Neural cell (in vitro differentiated cells): ENCODE measurements at regions not wholly inside any gene's neighbourhood (a gene's known extent, or its start where the extent isn't known, plus 50 kb on each side); places are given as distances from the start of the nearest gene placed in this dataset.

Source experiments
- H2AFZ ChIP-seq: fragments of 200-600, 300-800 bp; sonication (generic), shearing (Covaris generic); 2 replicates; pipeline ENCODE4 v1.6.0; 2014; ENCODE audit warnings: low read depth, mild to moderate bottlenecking, antibody characterized with exemption, low read length, moderate library complexity
- H3F3A ChIP-seq: fragments of 200-600 bp; shearing (Covaris generic); 2 replicates; pipeline ENCODE4 v1.6.1; 2016; ENCODE audit warnings: mild to moderate bottlenecking, moderate library complexity, mixed read lengths, antibody characterized with exemption, low read length; ENCODE audit not compliant: insufficient read depth, poor library complexity, severe bottlenecking
- H3K27ac ChIP-seq: fragments of 200-600, 300-800 bp; sonication (generic), shearing (Covaris generic); 2 replicates; pipeline ENCODE4 v1.5.1; 2014; ENCODE audit warnings: mild to moderate bottlenecking, low read length, moderate library complexity
- H3K27me3 ChIP-seq: fragments of 300-800, 200-600 bp; sonication (generic), shearing (Covaris generic); 2 replicates; pipeline ENCODE4 v1.6.0; 2014; ENCODE audit warnings: mild to moderate bottlenecking, low read depth, low read length, moderate library complexity; ENCODE audit not compliant: insufficient read depth
- H3K36me3 ChIP-seq: fragments of 300-800, 200-600 bp; sonication (generic), shearing (Covaris generic); 2 replicates; pipeline ENCODE4 v1.5.1; 2014; ENCODE audit warnings: mild to moderate bottlenecking, antibody characterized with exemption, low read length, moderate library complexity; ENCODE audit not compliant: insufficient read depth
- H3K4me2 ChIP-seq: fragments of 300-800, 200-600 bp; sonication (generic), shearing (Covaris generic); 2 replicates; pipeline ENCODE4 v1.6.0; 2014; ENCODE audit warnings: mild to moderate bottlenecking, low read length
- H3K4me3 ChIP-seq: fragments of 300-800, 200-600 bp; sonication (generic), shearing (Covaris generic); 2 replicates; pipeline ENCODE4 v1.5.1; 2014; ENCODE audit warnings: mild to moderate bottlenecking, low read length, moderate library complexity
- H3K79me2 ChIP-seq: fragments of 200-600 bp; shearing (Covaris generic); replicated peaks from 2 replicates; pipeline ENCODE4 v1.6.0; 2014; ENCODE audit warnings: mild to moderate bottlenecking, low read length, moderate library complexity; ENCODE audit not compliant: insufficient read depth
- H3K9ac ChIP-seq: fragments of 300-800, 200-600 bp; sonication (generic), shearing (Covaris generic); 2 replicates; pipeline ENCODE4 v1.6.1; 2016; ENCODE audit warnings: mild to moderate bottlenecking, low read length, mixed read lengths
- H3K9me2 ChIP-seq: fragments of 200-600 bp; shearing (Covaris generic); 2 replicates; pipeline ENCODE4 v1.6.1; 2016; ENCODE audit warnings: mild to moderate bottlenecking, low read length, mixed read lengths; ENCODE audit not compliant: insufficient read depth
- H3K9me3 ChIP-seq: fragments of 200-600, 300-800 bp; sonication (generic), shearing (Covaris generic); 2 replicates; pipeline ENCODE4 v1.6.1; 2016; ENCODE audit warnings: mild to moderate bottlenecking, mixed run types, low read length, moderate library complexity, mixed read lengths
- H4K20me1 ChIP-seq: fragments of 200-600 bp; shearing (Covaris generic); 2 replicates; pipeline ENCODE4 v1.6.1; 2016; ENCODE audit warnings: mild to moderate bottlenecking, mixed run types; ENCODE audit not compliant: insufficient read depth
- CTCF ChIP-seq: fragments of 450-650 bp; IDR thresholded peaks from 2 replicates; pipeline ENCODE4 v1.5.1; 2014; ENCODE audit warnings: antibody characterized with exemption, mild to moderate bottlenecking, moderate library complexity; ENCODE audit not compliant: poor library complexity, severe bottlenecking
- EP300 ChIP-seq: fragments of 450-650 bp; conservative IDR thresholded peaks from 2 replicates; pipeline ENCODE4 v1.6.1; 2014; ENCODE audit warnings: antibody characterized with exemption, mild to moderate bottlenecking, moderate library complexity; ENCODE audit not compliant: poor library complexity, severe bottlenecking
- EZH2 ChIP-seq: fragments of 200-600, 300-800 bp; shearing (Covaris generic), sonication (generic); IDR thresholded peaks from 2 replicates; pipeline ENCODE4 v1.6.1; 2014; ENCODE audit warnings: antibody characterized with exemption, low read length, borderline replicate concordance, mild to moderate bottlenecking; ENCODE audit not compliant: insufficient read depth, poor library complexity, severe bottlenecking
- MXI1 ChIP-seq: fragments of 450-650 bp; conservative IDR thresholded peaks from 2 replicates; pipeline ENCODE4 v1.6.1; 2014; ENCODE audit warnings: antibody characterized with exemption, mild to moderate bottlenecking; ENCODE audit not compliant: poor library complexity, severe bottlenecking
- POLR2AphosphoS5 ChIP-seq: IDR thresholded peaks from 2 replicates; pipeline ENCODE4 v1.6.1; 2012
- RAD21 ChIP-seq: fragments of 450-650 bp; conservative IDR thresholded peaks from 2 replicates; pipeline ENCODE4 v1.6.1; 2014; ENCODE audit warnings: antibody characterized with exemption, mild to moderate bottlenecking, moderate library complexity
- REST ChIP-seq: IDR thresholded peaks from 2 replicates; pipeline ENCODE4 v1.6.1; 2012; ENCODE audit warnings: borderline replicate concordance
- SMC3 ChIP-seq: fragments of 450-650 bp; conservative IDR thresholded peaks from 2 replicates; pipeline ENCODE4 v1.6.1; 2014; ENCODE audit warnings: antibody characterized with exemption, mild to moderate bottlenecking, moderate library complexity; ENCODE audit not compliant: poor library complexity
- TAF1 ChIP-seq: IDR thresholded peaks from 2 replicates; pipeline ENCODE4 v1.6.1; 2012; ENCODE audit warnings: low read depth

- H2AFZ ChIP-seq = no peak overlapping the region
- no peak overlapping the region for H3K27ac ChIP-seq
- H3K4me3 ChIP-seq = no peak overlapping the region
- H3K9ac ChIP-seq = no peak overlapping the region
- no peaks in the 10 kb centered on the region for H3K79me2 ChIP-seq
- no peaks in the 10 kb centered on the region for H3F3A ChIP-seq
- no peaks in the 10 kb centered on the region for H3K9me3 ChIP-seq
- TF ChIP-seq CTCF = no peak
- no peak for TF ChIP-seq TAF1
- TF ChIP-seq SMC3 = no peak
- TF ChIP-seq POLR2AphosphoS5 = no peak
- TF ChIP-seq EP300 = no peak
- TF ChIP-seq MXI1 = no peak
- H3K4me2 ChIP-seq = no peak overlapping the region
- H3K27me3 ChIP-seq = no peaks in the 10 kb centered on the region
- H3K36me3 ChIP-seq = no peaks in the 10 kb centered on the region
- no peaks in the 10 kb centered on the region for H3K9me2 ChIP-seq
- no peaks in the 10 kb centered on the region for H4K20me1 ChIP-seq
Observed at GRCh38 chr22:48702573-48703264, 1125.0 kb downstream of the BRD1 start.

- no peak overlapping the region for H3K4me2 ChIP-seq
- H3K9me2 ChIP-seq = no peaks in the 10 kb centered on the region
- H4K20me1 ChIP-seq = no peaks in the 10 kb centered on the region
- no peaks in the 10 kb centered on the region for H3K9me3 ChIP-seq
- H3K79me2 ChIP-seq = no peaks in the 10 kb centered on the region
- H3K27me3 ChIP-seq = no peaks in the 10 kb centered on the region
- no peaks in the 10 kb centered on the region for H3K36me3 ChIP-seq
- TF ChIP-seq EP300 (no peak), POLR2AphosphoS5 (no peak), MXI1 (no peak), CTCF (no peak), RAD21 (no peak), REST (no peak), TAF1 (no peak), EZH2 (no peak), SMC3 (no peak)
- no peaks in the 10 kb centered on the region for H3F3A ChIP-seq
- no peak overlapping the region for H3K4me3 ChIP-seq
- no peak overlapping the region for H3K9ac ChIP-seq
- H3K27ac ChIP-seq = no peak overlapping the region
- no peak overlapping the region for H2AFZ ChIP-seq
Observed at GRCh38 chr22:48701296-48702030, 1126.2 kb downstream of the BRD1 start.
